HFFc6 (cell line): ENCODE measurements at regions not wholly inside any gene's neighbourhood (a gene's known extent, or its start where the extent isn't known, plus 50 kb on each side); places are given as distances from the start of the nearest gene placed in this dataset.
"Not testable (repeated sequence)": the region's sequence is repeated elsewhere in the genome, so short reads cannot be mapped to it uniquely, and the experiment has no call there.

ENCODE experiments used
- DNase-seq: peaks from one replicate; pipeline ENCODE4 v3.0.0-alpha.2; 2018
- H3K27ac Mint-ChIP-seq: 2 replicates; pipeline ENCODE4 v1.8.0; 2020; ENCODE audit warnings: mild to moderate bottlenecking, mixed read lengths
- H3K27me3 Mint-ChIP-seq: 2 replicates; pipeline ENCODE4 v1.8.0; 2021; ENCODE audit warnings: mild to moderate bottlenecking, moderate library complexity, mixed read lengths; ENCODE audit not compliant: insufficient read depth
- H3K36me3 Mint-ChIP-seq: 2 replicates; pipeline ENCODE4 v1.8.0; 2021; ENCODE audit warnings: low read depth, mixed read lengths
- H3K4me1 Mint-ChIP-seq: 2 replicates; pipeline ENCODE4 v1.8.0; 2020; ENCODE audit warnings: low read depth, mixed read lengths
- H3K4me3 Mint-ChIP-seq: 2 replicates; pipeline ENCODE4 v1.8.0; 2020; ENCODE audit warnings: mild to moderate bottlenecking, moderate library complexity, mixed read lengths
- H3K9me3 Mint-ChIP-seq: 2 replicates; pipeline ENCODE4 v1.8.0; 2020; ENCODE audit warnings: mild to moderate bottlenecking, mixed read lengths
- TF ChIP-seq, protein P1 (sequence below): fragments of 200-600 bp; sonication (generic); IDR thresholded peaks from 2 replicates; pipeline ENCODE4 v1.5.0; 2021; ENCODE audit warnings: antibody characterized with exemption, mild to moderate bottlenecking

DNA sequence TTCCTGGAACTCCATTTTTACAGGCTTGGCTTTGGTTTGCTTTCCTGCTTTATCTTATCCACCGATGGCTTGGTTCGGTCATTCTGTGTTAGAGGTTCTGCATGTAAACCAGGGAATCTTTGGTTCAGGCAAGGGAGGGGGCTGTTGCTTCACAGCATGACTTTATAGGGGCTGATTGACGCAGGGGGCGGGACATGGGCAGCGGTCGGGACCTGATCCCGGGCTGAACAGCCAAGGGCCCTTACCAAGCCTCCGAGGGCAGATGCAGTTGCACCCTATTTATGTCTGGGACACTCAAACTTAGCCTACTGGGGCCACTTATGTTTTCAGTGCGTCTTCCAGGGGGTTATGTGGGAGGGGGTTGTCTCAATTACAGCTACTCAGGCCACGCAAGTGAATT lies 312.4 kb downstream of the ZNF536 start:
- H3K27ac Mint-ChIP-seq = no peak overlapping the region
- TF ChIP-seq, protein P1, sequence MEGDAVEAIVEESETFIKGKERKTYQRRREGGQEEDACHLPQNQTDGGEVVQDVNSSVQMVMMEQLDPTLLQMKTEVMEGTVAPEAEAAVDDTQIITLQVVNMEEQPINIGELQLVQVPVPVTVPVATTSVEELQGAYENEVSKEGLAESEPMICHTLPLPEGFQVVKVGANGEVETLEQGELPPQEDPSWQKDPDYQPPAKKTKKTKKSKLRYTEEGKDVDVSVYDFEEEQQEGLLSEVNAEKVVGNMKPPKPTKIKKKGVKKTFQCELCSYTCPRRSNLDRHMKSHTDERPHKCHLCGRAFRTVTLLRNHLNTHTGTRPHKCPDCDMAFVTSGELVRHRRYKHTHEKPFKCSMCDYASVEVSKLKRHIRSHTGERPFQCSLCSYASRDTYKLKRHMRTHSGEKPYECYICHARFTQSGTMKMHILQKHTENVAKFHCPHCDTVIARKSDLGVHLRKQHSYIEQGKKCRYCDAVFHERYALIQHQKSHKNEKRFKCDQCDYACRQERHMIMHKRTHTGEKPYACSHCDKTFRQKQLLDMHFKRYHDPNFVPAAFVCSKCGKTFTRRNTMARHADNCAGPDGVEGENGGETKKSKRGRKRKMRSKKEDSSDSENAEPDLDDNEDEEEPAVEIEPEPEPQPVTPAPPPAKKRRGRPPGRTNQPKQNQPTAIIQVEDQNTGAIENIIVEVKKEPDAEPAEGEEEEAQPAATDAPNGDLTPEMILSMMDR = no peak
- H3K4me1 Mint-ChIP-seq = peaks cover 13% of the 10 kb centered on the region
- H3K36me3 Mint-ChIP-seq = no peaks in the 10 kb centered on the region
- peaks cover 11% of the 10 kb centered on the region for H3K27me3 Mint-ChIP-seq
- DNase-seq = no peak
- H3K9me3 Mint-ChIP-seq = no peaks in the 10 kb centered on the region
- H3K4me3 Mint-ChIP-seq = no peak overlapping the region

- peak; percentile 76 for DNase-seq
- Mint-ChIP-seq H3K4me3 (no peak overlapping the region), H3K36me3 (no peaks in the 10 kb centered on the region), H3K27ac (peak overlapping the region; percentile 44; the same call in 1 of the 2 replicates), H3K4me1 (peaks cover 13% of the 10 kb centered on the region), H3K27me3 (peaks cover 9% of the 10 kb centered on the region), H3K9me3 (no peaks in the 10 kb centered on the region)
- TF ChIP-seq, protein P1 = peak; percentile 94
These were observed 310.9 kb downstream of the ZNF536 start for GRCh38 chr19:30682999-30683536.

GRCh38 chr19:30682146-30682998 lies 310.2 kb downstream of the ZNF536 start:
- no peak for DNase-seq
- Mint-ChIP-seq H3K27me3 (peaks cover 14% of the 10 kb centered on the region), H3K4me3 (no peak overlapping the region), H3K36me3 (no peaks in the 10 kb centered on the region), H3K4me1 (peaks cover 13% of the 10 kb centered on the region), H3K9me3 (no peaks in the 10 kb centered on the region), H3K27ac (peak overlapping the region; percentile 44; the same call in 1 of the 2 replicates)
- TF ChIP-seq, protein P1 = no peak

DNA sequence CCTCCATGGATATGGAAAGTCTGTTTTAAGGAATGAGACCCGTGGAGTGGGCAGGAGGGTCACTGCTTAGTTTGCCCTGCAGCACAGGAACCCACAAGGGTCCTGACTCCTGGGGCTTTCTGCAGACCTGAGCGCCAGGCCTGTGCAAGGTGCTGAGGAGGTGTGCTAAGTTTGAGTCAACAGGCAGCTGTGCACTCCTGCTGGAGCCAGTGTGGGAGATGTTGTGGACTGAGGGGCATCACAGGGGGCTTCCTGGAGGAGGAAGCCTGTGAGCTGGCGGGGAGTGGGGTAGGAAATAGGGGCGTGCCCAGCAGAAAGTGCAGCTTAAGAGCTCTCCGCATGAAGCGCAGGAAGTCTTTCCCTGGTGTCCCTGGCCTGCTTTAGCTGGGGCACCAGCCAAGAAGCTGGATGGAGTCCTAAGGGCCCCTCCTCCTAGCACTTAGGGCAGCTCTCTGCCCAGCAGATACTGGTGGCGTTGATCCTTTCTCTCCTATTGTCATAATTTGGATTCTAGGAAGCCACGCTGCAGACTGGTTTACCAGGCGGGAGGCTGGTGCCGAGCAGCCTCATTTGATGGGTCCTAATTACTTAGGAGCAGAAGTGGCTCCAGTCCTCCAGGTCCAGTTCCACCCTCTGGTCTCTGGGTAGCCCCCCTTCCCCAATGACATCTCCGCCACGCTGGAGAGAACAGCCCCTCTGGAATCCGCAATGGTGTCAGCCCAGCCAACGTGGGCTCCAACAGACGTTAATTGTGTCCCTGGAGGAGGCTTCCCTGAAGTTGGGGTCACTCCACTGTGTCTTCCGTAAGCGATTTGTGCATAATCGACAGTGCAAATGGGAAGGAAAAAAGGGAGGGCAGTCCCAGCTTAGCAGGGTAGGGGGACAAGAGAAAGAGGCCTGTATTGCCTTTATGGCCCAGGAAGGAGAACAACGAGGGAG lies 309.2 kb downstream of the ZNF536 start:
- H3K9me3 Mint-ChIP-seq = no peaks in the 10 kb centered on the region
- DNase-seq = no peak
- H3K27me3 Mint-ChIP-seq = peaks cover 15% of the 10 kb centered on the region
- TF ChIP-seq, protein P1 = no peak
- no peak overlapping the region for H3K4me3 Mint-ChIP-seq
- no peak overlapping the region for H3K27ac Mint-ChIP-seq
- peaks cover 13% of the 10 kb centered on the region for H3K4me1 Mint-ChIP-seq
- H3K36me3 Mint-ChIP-seq = no peaks in the 10 kb centered on the region

- H3K36me3 Mint-ChIP-seq, H3K9me3 Mint-ChIP-seq, H3K27ac Mint-ChIP-seq, H3K4me3 Mint-ChIP-seq, DNase-seq: not testable (repeated sequence)
- H3K4me1 Mint-ChIP-seq = peaks cover 13% of the 10 kb centered on the region
- H3K27me3 Mint-ChIP-seq = peaks cover 15% of the 10 kb centered on the region
These were observed 308.2 kb downstream of the ZNF536 start for GRCh38 chr19:30680399-30680798.
